ENCODE measurements at regions not wholly inside any gene's neighbourhood (a gene's known extent, or its start where the extent isn't known, plus 50 kb on each side); places are given as distances from the start of the nearest gene placed in this dataset.
"Not testable (repeated sequence)": the region's sequence is repeated elsewhere in the genome, so short reads cannot be mapped to it uniquely, and the experiment has no call there.

GRCh38 chr10:65753532-65753931, 1172.3 kb upstream of the LRRTM3 start:
- FAIRE-seq = no peak

GRCh38 chr10:65754112-65754511, 1171.7 kb upstream of the LRRTM3 start:
- FAIRE-seq = no peak

- no peak for FAIRE-seq
These were observed 1163.5 kb upstream of the LRRTM3 start for GRCh38 chr10:65762311-65762710.

GRCh38 chr10:65765006-65765541, 1160.8 kb upstream of the LRRTM3 start:
- FAIRE-seq = peak; percentile 88

DNA sequence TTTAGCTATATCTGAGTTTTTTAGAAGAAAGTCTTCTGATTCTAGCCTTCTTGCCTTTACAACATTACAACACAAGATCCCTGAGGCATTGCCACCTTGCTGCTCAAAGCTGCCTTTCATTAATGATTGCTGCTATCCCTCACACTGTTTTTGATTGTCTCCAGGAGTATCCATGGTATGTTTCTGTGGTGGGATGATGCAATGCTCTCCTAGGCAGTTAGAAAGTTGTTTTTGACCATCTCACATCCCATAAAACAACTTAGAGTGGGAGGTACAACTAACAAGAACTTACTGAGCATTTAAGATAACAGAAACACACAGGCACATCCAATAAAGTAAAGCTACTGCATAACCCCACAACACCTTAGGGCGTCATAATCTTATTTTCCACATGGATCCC, 1156.0 kb upstream of the LRRTM3 start:
- no peak for FAIRE-seq

DNA sequence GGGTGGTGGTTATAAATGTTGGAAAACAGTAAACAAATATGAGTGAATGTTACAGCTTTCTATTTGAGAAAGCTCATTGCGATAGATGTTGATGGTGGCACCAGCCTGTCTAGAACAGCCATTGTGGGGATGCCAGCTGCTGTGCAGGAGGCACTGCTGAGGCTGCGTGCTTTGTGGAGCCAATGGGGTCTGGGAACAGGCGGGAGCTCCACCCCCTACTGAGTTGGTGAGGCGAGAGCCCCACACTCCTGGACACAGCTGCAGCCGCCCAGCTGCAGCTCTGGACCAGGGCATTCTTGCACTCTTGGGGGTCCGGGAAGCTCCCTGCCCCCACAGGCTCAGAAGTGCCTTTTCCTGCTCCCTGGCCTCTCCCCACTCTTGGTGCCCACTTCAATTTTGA, 1147.1 kb upstream of the LRRTM3 start:
- FAIRE-seq = no peak

DNA sequence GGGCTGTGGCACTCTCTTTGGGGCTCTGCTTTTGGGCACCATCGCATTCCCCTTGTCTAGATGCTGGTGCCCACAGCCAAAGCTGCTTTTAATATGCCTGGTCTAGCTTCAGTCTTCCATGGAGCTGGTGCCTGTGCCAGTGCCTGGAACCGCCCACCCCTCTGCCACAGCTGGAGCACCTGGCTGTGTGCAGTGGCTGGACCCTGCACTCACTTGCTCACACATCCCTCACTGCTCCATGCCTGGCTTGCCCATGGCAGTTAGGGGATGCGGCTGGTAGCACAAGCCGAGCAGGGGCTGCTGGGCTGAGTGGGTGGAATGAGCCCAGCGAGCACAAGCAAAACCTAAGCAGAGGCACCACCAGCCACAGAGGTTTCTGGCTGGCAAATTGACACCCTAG, 1145.9 kb upstream of the LRRTM3 start:
- FAIRE-seq = no peak

DNA sequence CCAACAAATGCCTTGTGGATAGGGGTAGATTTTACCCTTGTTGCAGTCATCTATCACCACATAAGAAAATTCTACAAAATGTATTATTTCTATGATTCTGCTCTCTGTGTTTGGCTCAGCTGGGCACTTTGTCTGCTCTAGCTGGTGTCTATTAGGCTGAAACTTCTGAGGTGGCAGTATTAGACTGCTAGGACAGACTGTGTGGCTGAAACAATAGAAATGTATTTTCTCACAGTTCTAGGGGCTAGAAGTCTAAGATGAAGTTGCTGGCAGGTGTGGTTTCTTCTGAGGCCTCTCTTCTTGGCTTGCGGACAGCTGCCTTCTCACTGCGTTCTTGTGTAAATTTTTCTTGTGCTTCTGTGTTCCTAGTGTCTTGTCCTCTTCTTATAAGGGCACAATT, 1139.6 kb upstream of the LRRTM3 start:
- no peak for FAIRE-seq

GRCh38 chr10:65787571-65787970, 1138.3 kb upstream of the LRRTM3 start:
- FAIRE-seq = no peak

DNA sequence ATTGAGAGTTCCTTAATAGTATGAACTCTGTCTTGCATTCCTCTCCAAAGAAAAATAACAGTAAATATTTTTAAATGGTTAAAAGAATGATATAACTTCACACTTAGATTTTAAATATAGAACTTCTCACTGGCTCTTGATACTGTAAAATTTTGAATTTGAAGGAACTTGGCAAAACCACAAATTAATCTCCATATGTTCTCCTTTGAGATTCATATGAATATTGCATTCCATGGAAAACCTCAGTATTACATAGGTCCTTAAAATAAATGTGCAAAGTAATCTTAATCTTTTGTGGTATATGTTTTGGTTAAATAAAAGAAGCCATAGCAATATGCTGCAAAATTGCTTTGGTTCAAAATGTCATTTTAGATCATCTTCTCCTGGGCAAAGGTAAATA, 1137.6 kb upstream of the LRRTM3 start:
- FAIRE-seq = no peak

DNA sequence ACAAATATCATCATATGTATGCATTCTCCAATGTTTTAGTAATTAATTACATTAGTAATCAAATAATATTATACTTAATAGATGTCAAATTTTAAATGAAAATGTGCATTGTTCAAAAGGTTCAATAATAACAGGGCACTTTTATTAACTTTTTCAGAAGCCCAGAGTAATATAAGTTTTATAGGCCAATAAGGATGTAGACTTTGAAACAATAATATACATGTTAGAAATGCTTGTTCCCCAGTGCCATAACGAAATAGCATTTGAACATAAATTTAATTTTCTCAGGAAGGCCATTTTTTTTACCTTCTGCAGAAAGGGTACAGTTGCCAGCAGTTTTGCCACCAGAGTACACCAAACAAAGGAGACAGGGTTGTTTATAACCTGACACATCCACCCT, 1133.9 kb upstream of the LRRTM3 start:
- FAIRE-seq = no peak

GRCh38 chr10:65793738-65794425, 1132.0 kb upstream of the LRRTM3 start:
- FAIRE-seq = no peak

DNA sequence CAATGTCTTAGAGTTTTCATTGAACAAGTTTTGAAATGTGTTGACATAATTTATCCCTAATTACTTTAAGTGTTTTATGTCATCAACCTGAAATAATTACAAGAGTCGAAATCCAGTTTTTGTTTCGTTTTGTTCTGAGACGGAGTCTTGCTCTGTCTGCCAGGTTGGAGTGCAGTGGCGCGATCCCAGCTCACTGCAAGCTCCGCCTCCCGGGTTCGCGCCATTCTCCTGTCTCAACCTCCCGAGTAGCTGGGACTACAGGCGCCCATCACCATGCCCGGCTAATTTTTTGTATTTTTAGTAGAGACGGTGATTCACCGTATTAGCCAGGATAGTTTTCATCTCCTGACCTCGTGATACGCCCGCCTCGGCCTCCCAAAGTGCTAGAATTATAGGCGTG, 1131.0 kb upstream of the LRRTM3 start:
- FAIRE-seq = not testable (repeated sequence)

DNA sequence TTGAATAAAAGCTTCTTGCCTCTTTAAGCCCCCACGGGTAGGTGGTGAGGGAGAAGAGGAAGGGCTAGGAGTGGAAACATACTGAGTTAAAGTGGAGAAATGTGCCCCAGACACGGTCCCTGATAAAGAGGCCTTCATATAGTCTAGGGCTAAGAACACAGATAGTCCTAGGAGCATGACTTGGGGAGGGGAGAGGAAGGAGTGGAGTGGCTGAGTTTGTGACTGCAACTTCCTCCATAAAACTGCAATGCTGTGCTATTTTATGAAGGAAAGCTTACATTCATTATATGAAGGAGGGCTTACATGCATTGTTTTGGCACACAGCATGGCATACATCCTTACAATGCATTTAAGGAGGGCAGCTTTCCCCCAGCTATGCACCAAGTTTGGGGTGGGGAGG, 1129.4 kb upstream of the LRRTM3 start:
- no peak for FAIRE-seq

GRCh38 chr10:65798133-65798532, 1127.7 kb upstream of the LRRTM3 start:
- no peak for FAIRE-seq

GRCh38 chr10:65802391-65802790, 1123.4 kb upstream of the LRRTM3 start:
- no peak for FAIRE-seq

DNA sequence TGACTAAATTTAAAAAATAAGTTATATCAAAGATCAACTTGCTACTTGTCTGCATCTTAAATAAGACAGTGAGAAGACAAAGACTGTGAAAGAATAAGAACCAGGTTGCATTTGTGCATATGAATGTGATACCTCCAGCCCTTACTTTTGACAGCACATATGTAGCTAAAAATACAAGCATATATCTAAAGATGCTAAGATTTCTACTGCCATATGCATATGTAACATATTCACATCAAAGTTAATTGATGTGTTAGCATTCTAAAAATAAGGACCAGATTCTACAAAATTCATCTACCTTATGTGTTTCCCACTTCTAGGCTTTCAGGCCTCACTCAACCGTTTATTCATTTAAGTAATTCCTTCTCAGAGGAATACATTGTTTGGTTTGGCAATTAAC, 1120.3 kb upstream of the LRRTM3 start:
- FAIRE-seq = peak; percentile 96

DNA sequence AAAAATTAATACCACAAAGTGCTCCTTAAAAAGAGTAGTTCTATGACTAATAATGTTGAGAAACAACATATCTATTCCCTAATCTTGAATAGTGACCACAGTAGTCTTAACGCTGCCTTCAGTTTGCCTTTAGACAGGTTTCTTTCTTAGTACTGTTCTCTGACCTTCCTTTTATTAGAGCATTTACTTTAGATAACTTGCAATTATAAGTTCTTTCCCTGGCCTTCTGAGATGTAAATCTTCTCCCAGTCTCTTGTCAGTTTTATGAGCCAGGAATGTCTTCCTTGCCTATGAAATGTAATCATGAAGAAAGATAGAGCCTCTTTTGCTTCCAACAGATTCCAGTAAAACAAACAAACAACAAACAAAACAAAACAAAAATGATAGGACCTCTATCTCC, 1119.8 kb upstream of the LRRTM3 start:
- no peak for FAIRE-seq

- no peak for FAIRE-seq
These were observed 1117.0 kb upstream of the LRRTM3 start for GRCh38 chr10:65808687-65809333.

DNA sequence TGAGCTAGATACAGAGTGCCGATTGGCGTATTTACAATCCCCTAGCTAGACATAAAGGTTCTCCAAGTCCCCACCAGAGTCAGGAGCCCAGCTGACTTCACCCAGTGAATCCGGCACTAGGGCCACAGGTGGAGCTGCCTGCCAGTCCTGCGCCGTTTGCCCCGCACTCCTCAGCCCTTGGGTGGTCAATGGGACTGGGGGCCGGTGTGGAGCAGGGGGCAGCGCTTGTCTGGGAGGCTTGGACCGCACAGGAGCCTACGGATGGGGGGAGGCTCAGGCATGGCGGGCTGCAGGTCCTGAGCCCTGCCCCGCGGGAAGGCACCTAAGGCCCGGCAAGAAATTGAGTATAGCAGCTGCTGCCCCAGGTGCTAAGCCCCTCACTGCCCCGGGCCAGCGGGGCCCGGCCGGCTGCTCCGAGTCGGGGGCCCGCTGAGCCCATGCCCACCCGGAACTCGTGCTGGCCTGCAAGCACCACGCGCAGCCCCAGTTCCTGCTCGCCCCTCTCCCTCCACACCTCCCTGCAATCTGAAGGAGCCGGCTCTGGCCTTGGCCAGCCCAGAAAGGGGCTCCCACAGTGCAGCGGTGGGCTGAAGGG, 1113.8 kb upstream of the LRRTM3 start:
- no peak for FAIRE-seq

DNA sequence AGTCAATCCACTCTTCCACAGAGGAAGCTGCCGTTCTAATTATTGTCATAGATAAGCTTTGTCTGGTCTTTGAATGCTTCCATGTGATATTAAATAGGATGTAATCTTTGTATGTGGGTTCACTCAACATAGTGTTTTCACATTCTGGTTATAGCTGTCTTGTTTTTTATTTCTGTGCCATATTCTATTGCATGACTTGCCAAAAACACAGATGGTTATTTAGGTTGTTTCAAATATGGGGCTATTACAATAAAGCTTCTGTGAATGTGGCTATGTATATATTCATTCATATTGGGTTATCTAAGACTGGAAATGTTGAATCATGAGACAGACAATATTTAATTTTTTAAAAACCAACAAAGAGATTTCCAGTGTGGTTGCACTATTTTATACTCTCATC, 1109.3 kb upstream of the LRRTM3 start:
- FAIRE-seq = no peak

DNA sequence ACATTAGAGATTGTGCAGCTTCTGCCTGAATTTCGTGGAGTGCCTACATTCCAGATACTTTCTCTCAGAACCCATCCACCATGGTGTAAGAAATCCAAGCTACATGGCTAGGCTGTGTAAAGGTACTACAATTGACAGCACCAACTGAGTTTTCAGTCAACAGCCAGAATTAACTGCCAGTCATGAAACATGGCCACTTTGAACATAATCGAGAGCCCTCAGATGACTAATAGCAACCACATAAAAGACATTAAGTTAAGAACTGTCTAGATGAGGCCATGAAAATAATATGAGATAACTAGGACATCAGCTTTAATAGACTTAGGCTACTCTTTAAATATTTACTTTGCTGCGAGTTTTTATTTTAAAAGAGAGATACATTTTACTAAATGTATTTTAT, 1106.8 kb upstream of the LRRTM3 start:
- peak; percentile 30 for FAIRE-seq

- no peak for FAIRE-seq
These were observed 1098.5 kb upstream of the LRRTM3 start for GRCh38 chr10:65827359-65827758.

DNA sequence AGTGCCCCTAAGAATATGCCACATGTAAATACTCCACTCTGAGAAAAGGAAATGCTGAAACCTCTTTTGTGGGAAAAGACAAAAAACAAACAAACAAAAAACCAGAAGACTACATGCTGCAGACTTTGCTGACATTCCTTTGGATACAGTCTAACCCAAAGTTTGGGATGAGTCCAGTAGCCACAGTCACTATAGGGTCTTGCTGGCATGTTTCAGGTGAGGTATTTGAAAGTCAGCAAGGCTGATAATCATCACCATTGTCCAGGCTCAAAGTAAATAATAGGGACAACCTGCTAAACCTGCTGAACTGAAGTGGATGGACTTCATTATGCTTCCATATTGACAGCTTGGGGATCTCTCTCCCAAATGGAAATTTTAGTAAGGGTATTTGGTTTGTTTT, 1087.0 kb upstream of the LRRTM3 start:
- no peak for FAIRE-seq

Data from islet of Langerhans (tissue), 1 donor.